ENCODE measurements at regions not wholly inside any gene's neighbourhood (a gene's known extent, or its start where the extent isn't known, plus 50 kb on each side); places are given as distances from the start of the nearest gene placed in this dataset.

GRCh38 chr5:107772418-107773310 lies 101.9 kb upstream of the EFNA5 start:
- no peaks in the 10 kb centered on the region for H3K36me3 ChIP-seq (ENCODE audit: control insufficient read depth, insufficient read depth, low read length)
- peaks cover 9% of the 10 kb centered on the region for H3K27me3 ChIP-seq (ENCODE audit: control insufficient read depth, insufficient read depth, low read length)
- FAIRE-seq (peak; percentile 79), DNase-seq (ENCODE audit: low read depth) (peak; percentile 40)
- no peak overlapping the region for H3K4me3 ChIP-seq (ENCODE audit: low read depth, low read length)
- TF ChIP-seq CTCF (IDR thresholded peaks at IDR 0.05; ENCODE audit: insufficient read depth, low read length, severe bottlenecking): no peak

GRCh38 chr5:107771926-107772325 lies 101.2 kb upstream of the EFNA5 start:
- H3K4me3 ChIP-seq (ENCODE audit: low read depth, low read length): no peak overlapping the region
- no peak for TF ChIP-seq CTCF (IDR thresholded peaks at IDR 0.05; ENCODE audit: insufficient read depth, low read length, severe bottlenecking)
- no peaks in the 10 kb centered on the region for H3K36me3 ChIP-seq (ENCODE audit: control insufficient read depth, insufficient read depth, low read length)
- DNase-seq (ENCODE audit: low read depth) (no peak), FAIRE-seq (no peak)
- peaks cover 9% of the 10 kb centered on the region for H3K27me3 ChIP-seq (ENCODE audit: control insufficient read depth, insufficient read depth, low read length)

GRCh38 chr5:107770051-107770450 lies 99.3 kb upstream of the EFNA5 start:
- TF ChIP-seq CTCF (IDR thresholded peaks at IDR 0.05; ENCODE audit: insufficient read depth, low read length, severe bottlenecking): no peak
- no peak overlapping the region for H3K4me3 ChIP-seq (ENCODE audit: low read depth, low read length)
- H3K36me3 ChIP-seq (ENCODE audit: control insufficient read depth, insufficient read depth, low read length): no peaks in the 10 kb centered on the region
- FAIRE-seq (no peak), DNase-seq (ENCODE audit: low read depth) (no peak)
- H3K27me3 ChIP-seq (ENCODE audit: control insufficient read depth, insufficient read depth, low read length): peaks cover 9% of the 10 kb centered on the region

- no peak for FAIRE-seq
- no peak for TF ChIP-seq CTCF (IDR thresholded peaks at IDR 0.05; ENCODE audit: insufficient read depth, low read length, severe bottlenecking)
- Histone ChIP-seq H3K27me3 (ENCODE audit: control insufficient read depth, insufficient read depth, low read length) (peaks cover 8% of the 10 kb centered on the region), H3K36me3 (ENCODE audit: control insufficient read depth, insufficient read depth, low read length) (no peaks in the 10 kb centered on the region), H3K4me3 (ENCODE audit: low read depth, low read length) (no peak overlapping the region)
- DNase-seq (ENCODE audit: low read depth): no peak
Observed at GRCh38 chr5:107769519-107769918, 98.8 kb upstream of the EFNA5 start.

- TF ChIP-seq CTCF (IDR thresholded peaks at IDR 0.05; ENCODE audit: insufficient read depth, low read length, severe bottlenecking): no peak
- Histone ChIP-seq H3K4me3 (ENCODE audit: low read depth, low read length) (no peak overlapping the region), H3K27me3 (ENCODE audit: control insufficient read depth, insufficient read depth, low read length) (peaks cover 1% of the 10 kb centered on the region), H3K36me3 (ENCODE audit: control insufficient read depth, insufficient read depth, low read length) (no peaks in the 10 kb centered on the region)
- FAIRE-seq (no peak), DNase-seq (ENCODE audit: low read depth) (no peak)
Observed at GRCh38 chr5:107766972-107767371, 96.2 kb upstream of the EFNA5 start.
